SK-N-SH treated with all-trans-retinoic acid at 6 μM for 48 hours (cell line): ENCODE measurements at regions not wholly inside any gene's neighbourhood (a gene's known extent, or its start where the extent isn't known, plus 50 kb on each side); places are given as distances from the start of the nearest gene placed in this dataset.

Source experiments
- ATAC-seq: fragments of 200-7000 bp; cut with Tn5 transposase; 3 replicates; pipeline ENCODE4 v1.9.1; 2020; ENCODE audit warnings: mild to moderate bottlenecking, moderate library complexity
- BACH2 ChIP-seq: fragments of 250-450 bp; sonication (Bioruptor Pico); IDR thresholded peaks from 2 replicates; pipeline ENCODE4 v1.9.0; 2021; ENCODE audit warnings: mild to moderate bottlenecking, borderline replicate concordance
- CREB5 ChIP-seq: fragments of 250-450 bp; sonication (Bioruptor Pico); IDR thresholded peaks from 2 replicates; pipeline ENCODE4 v1.5.1; 2020; ENCODE audit warnings: low read depth, mild to moderate bottlenecking, moderate library complexity
- CSDC2 ChIP-seq: fragments of 250-450 bp; sonication (Bioruptor Pico); IDR thresholded peaks from 2 replicates; pipeline ENCODE4 v1.5.0; 2020; ENCODE audit warnings: mild to moderate bottlenecking, moderate library complexity
- CSRNP3 ChIP-seq: fragments of 250-450 bp; sonication (Bioruptor Pico); IDR thresholded peaks from 2 replicates; pipeline ENCODE4 v1.5.1; 2021; ENCODE audit warnings: mild to moderate bottlenecking, moderate library complexity
- ESRRG ChIP-seq: fragments of 250-450 bp; sonication (Bioruptor Pico); IDR thresholded peaks from 2 replicates; pipeline ENCODE4 v1.6.1; 2021; ENCODE audit warnings: mild to moderate bottlenecking
- GLIS3 ChIP-seq: fragments of 250-450 bp; sonication (Bioruptor Pico); IDR thresholded peaks from 2 replicates; pipeline ENCODE4 v1.5.0; 2020; ENCODE audit warnings: mild to moderate bottlenecking, moderate library complexity
- ISL1 ChIP-seq: fragments of 250-450 bp; sonication (Bioruptor Pico); IDR thresholded peaks from 2 replicates; pipeline ENCODE4 v2.1.2; 2022; ENCODE audit warnings: mild to moderate bottlenecking, moderate library complexity
- OSR1 ChIP-seq: fragments of 250-450 bp; sonication (Bioruptor Pico); IDR thresholded peaks from 2 replicates; pipeline ENCODE4 v1.8.0; 2022; ENCODE audit warnings: moderate library complexity, mild to moderate bottlenecking, inconsistent platforms
- PATZ1 ChIP-seq: fragments of 250-450 bp; sonication (Bioruptor Pico); IDR thresholded peaks from 2 replicates; pipeline ENCODE4 v1.8.0; 2020; ENCODE audit warnings: mild to moderate bottlenecking, moderate library complexity, borderline replicate concordance
- POU6F1 ChIP-seq: fragments of 250-450 bp; sonication (Bioruptor Pico); IDR thresholded peaks from 2 replicates; pipeline ENCODE4 v1.8.0; 2021; ENCODE audit warnings: low read depth, mild to moderate bottlenecking, moderate library complexity, borderline replicate concordance
- PPARA ChIP-seq: fragments of 250-450 bp; sonication (Bioruptor Pico); IDR thresholded peaks from 2 replicates; pipeline ENCODE4 v1.5.0; 2020; ENCODE audit warnings: mild to moderate bottlenecking, borderline replicate concordance
- RARB ChIP-seq: fragments of 250-450 bp; sonication (Bioruptor Pico); IDR thresholded peaks from 2 replicates; pipeline ENCODE4 v1.8.0; 2021; ENCODE audit warnings: mild to moderate bottlenecking, moderate library complexity
- SNAI2 ChIP-seq: fragments of 250-450 bp; sonication (Bioruptor Pico); IDR thresholded peaks from 2 replicates; pipeline ENCODE4 v1.5.0; 2020; ENCODE audit warnings: mild to moderate bottlenecking, moderate library complexity
- TCF4 ChIP-seq: fragments of 250-450 bp; sonication (Bioruptor Pico); IDR thresholded peaks from 2 replicates; pipeline ENCODE4 v1.8.0; 2021; ENCODE audit warnings: mild to moderate bottlenecking, moderate library complexity, borderline replicate concordance
- TOX ChIP-seq: fragments of 250-450 bp; sonication (Bioruptor Pico); IDR thresholded peaks from 2 replicates; pipeline ENCODE4 v1.8.0; 2021; ENCODE audit warnings: mild to moderate bottlenecking, moderate library complexity, borderline replicate concordance
- TSHZ2 ChIP-seq: fragments of 250-450 bp; sonication (Bioruptor Pico); IDR thresholded peaks from 2 replicates; pipeline ENCODE4 v1.5.0; 2020; ENCODE audit warnings: mild to moderate bottlenecking, moderate library complexity
- ZC3H10 ChIP-seq: fragments of 250-450 bp; sonication (Bioruptor Pico); IDR thresholded peaks from 2 replicates; pipeline ENCODE4 v1.5.1; 2021; ENCODE audit warnings: mild to moderate bottlenecking, moderate library complexity
- ZFP3 ChIP-seq: fragments of 250-450 bp; sonication (Bioruptor Pico); IDR thresholded peaks from 2 replicates; pipeline ENCODE4 v1.5.0; 2020; ENCODE audit warnings: mild to moderate bottlenecking, moderate library complexity
- ZFP30 ChIP-seq: fragments of 450-650 bp; formaldehyde crosslinking; IDR thresholded peaks from 2 replicates; pipeline ENCODE4 v1.5.0; 2022; ENCODE audit warnings: mild to moderate bottlenecking, moderate library complexity
- ZNF565 ChIP-seq: fragments of 450-650 bp; formaldehyde crosslinking; conservative IDR thresholded peaks from 2 replicates; pipeline ENCODE4 v1.5.0; 2020; ENCODE audit warnings: low read depth, mild to moderate bottlenecking, moderate library complexity
- ZNF70 ChIP-seq: fragments of 450-650 bp; formaldehyde crosslinking; IDR thresholded peaks from 2 replicates; pipeline ENCODE4 v1.5.0; 2020; ENCODE audit warnings: mild to moderate bottlenecking, moderate library complexity
- ZNF8 ChIP-seq: fragments of 450-650 bp; formaldehyde crosslinking; IDR thresholded peaks from 2 replicates; pipeline ENCODE4 v1.5.0; 2020; ENCODE audit warnings: mild to moderate bottlenecking, moderate library complexity

GRCh38 chr2:52881606-52882005 is 886.0 kb upstream of the CHAC2 start:
- TF ChIP-seq CSRNP3 (CRISPR knock-in tag) (no peak), ZNF8 (no peak), ESRRG (no peak), GLIS3 (CRISPR knock-in tag) (no peak), TSHZ2 (no peak), ZNF565 (CRISPR knock-in tag) (no peak), TCF4 (no peak), SNAI2 (CRISPR knock-in tag) (no peak), CREB5 (CRISPR knock-in tag) (no peak), BACH2 (CRISPR knock-in tag) (no peak), CSDC2 (CRISPR knock-in tag) (no peak)
- ATAC-seq, result no peak

GRCh38 chr2:52880872-52881271 is 886.7 kb upstream of the CHAC2 start:
- TF ChIP-seq ZFP3 (CRISPR knock-in tag) (no peak), ESRRG (no peak), OSR1 (no peak), ZNF565 (CRISPR knock-in tag) (no peak), CSRNP3 (CRISPR knock-in tag) (no peak), PATZ1 (CRISPR knock-in tag) (no peak)
- ATAC-seq, result no peak

GRCh38 chr2:52879561-52879960 is 888.0 kb upstream of the CHAC2 start:
- TF ChIP-seq ZNF70, result no peak
- TF ChIP-seq TCF4, result no peak
- no peak for TF ChIP-seq GLIS3 (CRISPR knock-in tag)
- no peak for TF ChIP-seq ZFP3 (CRISPR knock-in tag)
- no peak for TF ChIP-seq ISL1 (CRISPR knock-in tag)
- no peak for TF ChIP-seq CREB5 (CRISPR knock-in tag)
- TF ChIP-seq POU6F1, result no peak
- TF ChIP-seq CSDC2 (CRISPR knock-in tag), result no peak
- TF ChIP-seq CSRNP3 (CRISPR knock-in tag), result no peak
- TF ChIP-seq ZC3H10 (CRISPR knock-in tag), result no peak
- no peak for TF ChIP-seq SNAI2 (CRISPR knock-in tag)
- no peak for TF ChIP-seq RARB (CRISPR knock-in tag)
- no peak for TF ChIP-seq ESRRG
- TF ChIP-seq PPARA, result no peak
- no peak for TF ChIP-seq PATZ1 (CRISPR knock-in tag)
- TF ChIP-seq BACH2 (CRISPR knock-in tag), result no peak
- TF ChIP-seq ZFP30 (CRISPR knock-in tag), result no peak
- no peak for TF ChIP-seq TOX (CRISPR knock-in tag)
- no peak for TF ChIP-seq ZNF565 (CRISPR knock-in tag)
- TF ChIP-seq ZNF8, result no peak
- TF ChIP-seq, all 23 proteins: peak for 0
- ATAC-seq, result no peak
